ENCODE measurements at regions not wholly inside any gene's neighbourhood (a gene's known extent, or its start where the extent isn't known, plus 50 kb on each side); places are given as distances from the start of the nearest gene placed in this dataset.

GRCh38 chr9:109725460-109725859 is 54.5 kb upstream of the PALM2AKAP2 start:
- TF ChIP-seq EP300 (IDR thresholded peaks at IDR 0.05) (no peak), POLR2A (IDR thresholded peaks at IDR 0.05) (no peak), CTCF (IDR thresholded peaks at IDR 0.05) (no peak)
- DNase-seq (ENCODE audit: low spot score in 2 of 2): no peak
- H3K9me3 ChIP-seq: no peaks in the 10 kb centered on the region
- no peaks in the 10 kb centered on the region for H3K27me3 ChIP-seq
- H3K4me3 ChIP-seq: no peak overlapping the region
- 89% methylated on average over 4 of the region's 4 CpGs for WGBS, 2 donors
- H3K4me1 ChIP-seq: no peaks in the 10 kb centered on the region
- no peaks in the 10 kb centered on the region for H3K36me3 ChIP-seq
- no peak overlapping the region for H3K27ac ChIP-seq

GRCh38 chr9:109726119-109726518 is 53.9 kb upstream of the PALM2AKAP2 start:
- no peaks in the 10 kb centered on the region for H3K27me3 ChIP-seq
- 83 to 97% methylated on average over 4 of the region's 4 CpGs for WGBS, 2 donors

GRCh38 chr9:109728686-109729300 is 51.2 kb upstream of the PALM2AKAP2 start:
- Histone ChIP-seq H3K4me3 (no peak overlapping the region), H3K4me1 (peaks cover 0 to 6% (median 0%) of the 10 kb centered on the region in 4 donors), H3K27ac (no peak overlapping the region), H3K27me3 (no peaks in the 10 kb centered on the region), H3K36me3 (no peaks in the 10 kb centered on the region), H3K9me3 (no peaks in the 10 kb centered on the region)
- TF ChIP-seq CTCF (IDR thresholded peaks at IDR 0.05): no peak
- no peak for TF ChIP-seq EP300 (IDR thresholded peaks at IDR 0.05)
- no peak for TF ChIP-seq POLR2A (IDR thresholded peaks at IDR 0.05)
- 59 to 69% methylated on average over 3 of the region's 3 CpGs for whole genome bisulfite sequencing, 2 donors
- DNase-seq (ENCODE audit: low spot score in 2 of 2): no peak

More at GRCh38 chr9:109726119-109726518, 53.9 kb upstream of the PALM2AKAP2 start:
- Histone ChIP-seq H3K9me3 (no peaks in the 10 kb centered on the region), H3K36me3 (no peaks in the 10 kb centered on the region), H3K4me3 (no peak overlapping the region), H3K27ac (no peak overlapping the region), H3K4me1 (no peaks in the 10 kb centered on the region)
- TF ChIP-seq POLR2A (IDR thresholded peaks at IDR 0.05) (no peak), EP300 (IDR thresholded peaks at IDR 0.05) (no peak), CTCF (IDR thresholded peaks at IDR 0.05) (no peak)
- DNase-seq (ENCODE audit: low spot score in 2 of 2): no peak

GRCh38 chr9:109729513-109729912 is 50.5 kb upstream of the PALM2AKAP2 start:
- H3K4me3 ChIP-seq: no peak overlapping the region
- no peaks in the 10 kb centered on the region for H3K36me3 ChIP-seq
- no peaks in the 10 kb centered on the region for H3K9me3 ChIP-seq
- TF ChIP-seq CTCF (IDR thresholded peaks at IDR 0.05) (no peak), POLR2A (IDR thresholded peaks at IDR 0.05) (no peak), EP300 (IDR thresholded peaks at IDR 0.05) (no peak)
- no peak for DNase-seq (ENCODE audit: low spot score in 2 of 2)
- no peaks in the 10 kb centered on the region for H3K27me3 ChIP-seq
- peaks cover 0 to 9% (median 0%) of the 10 kb centered on the region in 4 donors for H3K4me1 ChIP-seq
- WGBS, 2 donors: 85 to 94% methylated on average over 2 of the region's 2 CpGs
- H3K27ac ChIP-seq: no peak overlapping the region
